OCI-LY3 (cell line): ENCODE measurements at regions not wholly inside any gene's neighbourhood (a gene's known extent, or its start where the extent isn't known, plus 50 kb on each side); places are given as distances from the start of the nearest gene placed in this dataset.

Experiments
- CTCF ChIP-seq: fragments of 200-600, 300-600 bp; sonication (generic); IDR thresholded peaks from 2 replicates; pipeline ENCODE4 v1.5.1; 2014; ENCODE audit warnings: antibody characterized with exemption, low read length, low read depth
- EZH2phosphoT487 ChIP-seq: fragments of 200-600 bp; shearing (Covaris generic); IDR thresholded peaks from 2 replicates; pipeline ENCODE4 v1.6.1; 2018; ENCODE audit warnings: antibody characterized with exemption, mixed run types, low read depth

- no peak for TF ChIP-seq CTCF
- TF ChIP-seq EZH2phosphoT487 = no peak
These were observed 612.5 kb downstream of the KIF4B start for GRCh38 chr5:155625897-155626543.
